ENCODE measurements at regions not wholly inside any gene's neighbourhood (a gene's known extent, or its start where the extent isn't known, plus 50 kb on each side); places are given as distances from the start of the nearest gene placed in this dataset.

- TF ChIP-seq EZH2 (IDR thresholded peaks at IDR 0.05; ENCODE audit: low read length): no peak
- TF ChIP-seq CTCF (optimal IDR thresholded peaks at IDR 0.05 in 1 of 3, IDR thresholded peaks at IDR 0.05 in 1 of 3, conservative IDR thresholded peaks at IDR 0.05 in 1 of 3; ENCODE audit: extremely low read depth in 1 of 3, insufficient read depth in 2 of 3, low read length in 3 of 3): no peak
These were observed 80.4 kb upstream of the RAP1B start for GRCh38 chr12:68530299-68530698.

Measured in keratinocyte (primary cell).